Gastroesophageal sphincter (tissue), 2 donors: ENCODE measurements at regions not wholly inside any gene's neighbourhood (a gene's known extent, or its start where the extent isn't known, plus 50 kb on each side); places are given as distances from the start of the nearest gene placed in this dataset.

ENCODE experiments used
- POLR2A ChIP-seq, 2 donors: fragments of 450-650 bp; IDR thresholded peaks; one replicate each; pipeline ENCODE4 v1.6.1; 2017; ENCODE audit warnings: antibody characterized with exemption in 2 of 2, mild to moderate bottlenecking in 2 of 2, moderate library complexity in 1 of 2
- POLR2AphosphoS5 ChIP-seq: sonication (generic); formaldehyde crosslinking; IDR thresholded peaks from one replicate; pipeline ENCODE4 v1.6.1; 2017; ENCODE audit warnings: antibody characterized with exemption

- no peak for TF ChIP-seq POLR2AphosphoS5
- TF ChIP-seq POLR2A (IDR thresholded peaks at IDR 0.05), result no peak
Observed at GRCh38 chrX:110558406-110558805, 199.8 kb downstream of the RTL9 start.
